HepG2 (cell line): ENCODE measurements at regions not wholly inside any gene's neighbourhood (a gene's known extent, or its start where the extent isn't known, plus 50 kb on each side); places are given as distances from the start of the nearest gene placed in this dataset.

Experiments used
- ATAC-seq: fragments of 200-7000 bp; cut with Tn5 transposase; 3 replicates; pipeline ENCODE4 v1.9.1; 2020; ENCODE audit warnings: mild to moderate bottlenecking, moderate library complexity
- BruUV-seq: library from RNA; stranded (reverse); fragments of 400-500 nt; replicated peaks from 2 replicates; lab custom pipeline; 2021; lab: Mats Ljungman, UMichigan
- CTCF ChIA-PET: fragments of 300-600 bp; formaldehyde crosslinking; extraction: SDS; loops from one replicate; lab custom pipeline; 2021; ENCODE audit warnings: low total read pairs, inconsistent platforms, low intra/inter-chr PET ratio; lab: Yijun Ruan, JAX
- POLR2A ChIA-PET: fragments of 350-600 bp; sonication (Branson Sonifier 250); formaldehyde crosslinking; loops from one replicate; lab custom pipeline; 2020; ENCODE audit warnings: antibody characterized with exemption, inconsistent platforms; lab: Yijun Ruan, JAX
- DNase-seq: peaks from one replicate; pipeline ENCODE4 v3.0.0-alpha.2; 2015; ENCODE audit warnings: low spot score
- FAIRE-seq: peaks from 3 replicates; lab custom pipeline; 2011; peaks lifted over from hg19 to GRCh38; lab: Jason Lieb, UNC
- H2AFZ ChIP-seq: one replicate; pipeline ENCODE4 v1.6.1; 2011; ENCODE audit warnings: low read length, inconsistent platforms
- H3K27ac ChIP-seq: fragments of 300-600 bp; 3 replicates; pipeline ENCODE4 v1.8.0; 2011; ENCODE audit warnings: mixed run types, mild to moderate bottlenecking, mixed read lengths, low read length, inconsistent platforms; ENCODE audit not compliant: insufficient read depth; ENCODE audit errors: extremely low read length
- H3K27me3 ChIP-seq, 2 experiments: fragments of 200-600 bp in 1 of 2; 2 replicates in 1 of 2; 3 replicates in 1 of 2; pipeline versions ENCODE4 v1.6.0 to v1.8.0; 2011; ENCODE audit warnings: low read length in 2 of 2, mild to moderate bottlenecking in 2 of 2, moderate library complexity in 2 of 2, inconsistent platforms in 1 of 2; ENCODE audit not compliant: insufficient read depth in 2 of 2, control insufficient read depth in 1 of 2
- H3K36me3 ChIP-seq, 2 experiments: fragments of 200-600 bp in 1 of 2; replicated peaks in 1 of 2; 2 replicates in 1 of 2; 3 replicates in 1 of 2; pipeline versions ENCODE4 v1.5.1 to v1.8.0; 2011; ENCODE audit warnings: low read length in 2 of 2, inconsistent platforms in 1 of 2; ENCODE audit not compliant: insufficient read depth in 2 of 2, control insufficient read depth in 1 of 2
- H3K4me1 ChIP-seq: 2 replicates; pipeline ENCODE4 v1.5.1; 2012; ENCODE audit warnings: low read length, inconsistent platforms; ENCODE audit not compliant: insufficient read depth
- H3K4me2 ChIP-seq: 2 replicates; pipeline ENCODE4 v1.6.0; 2011; ENCODE audit warnings: low read depth, low read length, inconsistent platforms
- H3K4me3 ChIP-seq, 3 experiments: fragments of 200-600 bp in 1 of 3; sonication (generic), shearing (Covaris generic) in 1 of 3; replicated peaks in 1 of 3; 2 replicates each; pipeline ENCODE4 v1.5.1; 2011 to 2016; ENCODE audit warnings: low read length in 3 of 3, inconsistent platforms in 2 of 3, low read depth in 2 of 3, mild to moderate bottlenecking in 2 of 3, control low read depth in 1 of 3, mixed read lengths in 1 of 3; ENCODE audit not compliant: insufficient read depth in 1 of 3
- H3K79me2 ChIP-seq: one replicate; pipeline ENCODE4 v1.6.1; 2011; ENCODE audit warnings: low read length, inconsistent platforms; ENCODE audit not compliant: insufficient read depth
- H3K9ac ChIP-seq: 2 replicates; pipeline ENCODE4 v1.6.0; 2011; ENCODE audit warnings: mild to moderate bottlenecking, low read depth, low read length, inconsistent platforms; ENCODE audit not compliant: insufficient read depth
- H3K9me3 ChIP-seq: 2 replicates; pipeline ENCODE4 v1.5.1; 2012; ENCODE audit warnings: mild to moderate bottlenecking, low read length
- H4K20me1 ChIP-seq: 2 replicates; pipeline ENCODE4 v1.6.0; 2011; ENCODE audit warnings: inconsistent platforms, mild to moderate bottlenecking, low read length, moderate library complexity; ENCODE audit not compliant: insufficient read depth
- CBX5 ChIP-seq: sonication (generic); formaldehyde crosslinking; IDR thresholded peaks from 2 replicates; pipeline ENCODE4 v1.4.0; 2020; ENCODE audit warnings: missing genetic modification reagents, borderline replicate concordance
- CEBPB ChIP-seq: IDR thresholded peaks from 2 replicates; pipeline ENCODE4 v1.6.1; 2011; ENCODE audit warnings: low read depth, low read length, improper control_type of control experiment, borderline replicate concordance
- HNRNPLL ChIP-seq: fragments of 200-400 bp; formaldehyde crosslinking; IDR thresholded peaks from 2 replicates; pipeline ENCODE4 v1.6.1; 2017; ENCODE audit warnings: mild to moderate bottlenecking, low read depth, low read length; ENCODE audit not compliant: poor library complexity, severe bottlenecking
- HNRNPUL1 ChIP-seq: fragments of 200-400 bp; formaldehyde crosslinking; IDR thresholded peaks from 2 replicates; pipeline ENCODE4 v1.6.1; 2017; ENCODE audit warnings: low read depth, mild to moderate bottlenecking, low read length, moderate library complexity
- MTF2 ChIP-seq: sonication (generic); formaldehyde crosslinking; IDR thresholded peaks from 2 replicates; pipeline ENCODE4 v1.5.0; 2020; ENCODE audit warnings: missing genetic modification reagents, borderline replicate concordance
- NR2F6 ChIP-seq, 2 experiments: IDR thresholded peaks; 2 replicates each; pipeline ENCODE4 v1.6.1; 2016; ENCODE audit warnings: antibody characterized with exemption in 1 of 2, mild to moderate bottlenecking in 1 of 2
- PRPF4 ChIP-seq: fragments of 200-400 bp; formaldehyde crosslinking; IDR thresholded peaks from 2 replicates; pipeline ENCODE4 v1.6.1; 2016; ENCODE audit warnings: low read length, low read depth; ENCODE audit not compliant: poor library complexity, severe bottlenecking
- TSC22D2 ChIP-seq: sonication (generic); formaldehyde crosslinking; IDR thresholded peaks from 2 replicates; pipeline ENCODE4 v1.5.1; 2020; ENCODE audit warnings: missing genetic modification reagents, mild to moderate bottlenecking, borderline replicate concordance
- ZNF136 ChIP-seq: sonication (generic); formaldehyde crosslinking; IDR thresholded peaks from 2 replicates; pipeline ENCODE4 v1.8.1; 2022; ENCODE audit warnings: low read depth, mild to moderate bottlenecking, moderate library complexity, missing genetic modification reagents
- ZNF512B ChIP-seq: sonication (generic); formaldehyde crosslinking; IDR thresholded peaks from 2 replicates; pipeline ENCODE4 v1.5.1; 2020; ENCODE audit warnings: missing genetic modification reagents, mild to moderate bottlenecking, borderline replicate concordance
- ZNF713 ChIP-seq: sonication (generic); formaldehyde crosslinking; IDR thresholded peaks from 2 replicates; pipeline ENCODE4 v1.4.0; 2020; ENCODE audit warnings: mild to moderate bottlenecking, missing genetic modification reagents
- WGBS: methylation state at CpG from one replicate; pipeline ENCODE4 v1.1.6; 2017; ENCODE audit warnings: low lambda C conversion rate; 5-methylcytosine and 5-hydroxymethylcytosine counted together
- in situ Hi-C: cut with HindIII; loops from 2 replicates; pipeline ENCODE4 v1.10.0; 2017; ENCODE audit warnings: low pct_unique_long_range_greater_than_20kb; ENCODE audit not compliant: extremely low pct_ligation_motif_present
- intact Hi-C: fragments of 100-400 bp; cut with micrococcal nuclease; formaldehyde crosslinking; loops from one replicate; pipeline ENCODE4 v1.10.0; 2022; ENCODE audit not compliant: unreplicated experiment
- TF ChIP-seq, protein P1 (sequence below): sonication (generic); formaldehyde crosslinking; IDR thresholded peaks from 2 replicates; pipeline ENCODE4 v1.9.0; 2021; ENCODE audit warnings: missing genetic modification reagents, borderline replicate concordance

- 12% methylated on average over 7 of the region's 7 CpGs for WGBS
- CTCF ChIA-PET = no interaction called here
- intact Hi-C loops (no loop called here), in situ Hi-C loops (no loop called here)
- Histone ChIP-seq H4K20me1 (no peaks in the 10 kb centered on the region), H3K36me3 (no peaks in the 10 kb centered on the region), H2AFZ (no peak overlapping the region), H3K4me3 (no peak overlapping the region), H3K79me2 (no peaks in the 10 kb centered on the region), H3K27me3 (no peaks in the 10 kb centered on the region), H3K4me2 (no peak overlapping the region), H3K27ac (no peak overlapping the region), H3K9me3 (peaks cover 68% of the 10 kb centered on the region), H3K4me1 (no peaks in the 10 kb centered on the region), H3K9ac (no peak overlapping the region)
- no peak for FAIRE-seq
- POLR2A ChIA-PET = no interaction called here
- ATAC-seq = no peak
- BruUV-seq = no TSS peak
- no peak for TF ChIP-seq MTF2 (CRISPR knock-in tag)
- no peak for TF ChIP-seq TSC22D2 (CRISPR knock-in tag)
- TF ChIP-seq ZNF136 (CRISPR knock-in tag) = no peak
- no peak for TF ChIP-seq PRPF4
- no peak for TF ChIP-seq CBX5
- TF ChIP-seq, all 625 proteins: peak for 0
- no peak for DNase-seq
These were observed 266.3 kb downstream of the TLR4 start for GRCh38 chr9:117970276-117971050.

DNA sequence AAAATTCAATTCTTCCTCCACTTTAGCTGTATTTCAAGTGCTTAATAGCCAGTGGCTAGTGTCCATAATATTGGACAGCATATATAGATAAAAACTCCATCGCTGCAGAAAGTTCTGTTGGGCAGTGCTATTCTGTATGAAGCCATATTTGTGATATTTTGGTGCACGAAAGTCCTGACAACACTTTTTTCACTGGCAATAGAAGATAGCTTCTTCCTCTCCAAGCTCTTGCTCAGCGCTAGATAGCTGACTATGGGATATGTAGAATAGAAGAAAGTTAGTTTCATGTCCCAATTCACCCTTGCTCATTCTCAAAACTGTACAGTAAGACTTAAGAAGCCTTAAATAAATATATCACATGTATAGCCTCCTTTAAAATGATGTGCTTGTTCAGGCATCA lies 269.9 kb downstream of the TLR4 start:
- Histone ChIP-seq H3K36me3 (no peaks in the 10 kb centered on the region), H3K4me3 (no peak overlapping the region), H3K4me2 (no peak overlapping the region), H2AFZ (no peak overlapping the region), H4K20me1 (no peaks in the 10 kb centered on the region), H3K27ac (no peak overlapping the region), H3K9me3 (peaks cover 51% of the 10 kb centered on the region), H3K9ac (no peak overlapping the region), H3K79me2 (no peaks in the 10 kb centered on the region), H3K27me3 (no peaks in the 10 kb centered on the region), H3K4me1 (no peaks in the 10 kb centered on the region)
- in situ Hi-C loops = no loop called here
- DNase-seq = no peak
- intact Hi-C loops = no loop called here
- no TSS peak for BruUV-seq
- no peak for FAIRE-seq
- ATAC-seq = no peak
- CTCF ChIA-PET = no interaction called here
- POLR2A ChIA-PET = no interaction called here
- WGBS = 5% methylated on average over 3 of the region's 3 CpGs
- TF ChIP-seq CEBPB = no peak
- TF ChIP-seq HNRNPLL = no peak
- TF ChIP-seq, protein P1, sequence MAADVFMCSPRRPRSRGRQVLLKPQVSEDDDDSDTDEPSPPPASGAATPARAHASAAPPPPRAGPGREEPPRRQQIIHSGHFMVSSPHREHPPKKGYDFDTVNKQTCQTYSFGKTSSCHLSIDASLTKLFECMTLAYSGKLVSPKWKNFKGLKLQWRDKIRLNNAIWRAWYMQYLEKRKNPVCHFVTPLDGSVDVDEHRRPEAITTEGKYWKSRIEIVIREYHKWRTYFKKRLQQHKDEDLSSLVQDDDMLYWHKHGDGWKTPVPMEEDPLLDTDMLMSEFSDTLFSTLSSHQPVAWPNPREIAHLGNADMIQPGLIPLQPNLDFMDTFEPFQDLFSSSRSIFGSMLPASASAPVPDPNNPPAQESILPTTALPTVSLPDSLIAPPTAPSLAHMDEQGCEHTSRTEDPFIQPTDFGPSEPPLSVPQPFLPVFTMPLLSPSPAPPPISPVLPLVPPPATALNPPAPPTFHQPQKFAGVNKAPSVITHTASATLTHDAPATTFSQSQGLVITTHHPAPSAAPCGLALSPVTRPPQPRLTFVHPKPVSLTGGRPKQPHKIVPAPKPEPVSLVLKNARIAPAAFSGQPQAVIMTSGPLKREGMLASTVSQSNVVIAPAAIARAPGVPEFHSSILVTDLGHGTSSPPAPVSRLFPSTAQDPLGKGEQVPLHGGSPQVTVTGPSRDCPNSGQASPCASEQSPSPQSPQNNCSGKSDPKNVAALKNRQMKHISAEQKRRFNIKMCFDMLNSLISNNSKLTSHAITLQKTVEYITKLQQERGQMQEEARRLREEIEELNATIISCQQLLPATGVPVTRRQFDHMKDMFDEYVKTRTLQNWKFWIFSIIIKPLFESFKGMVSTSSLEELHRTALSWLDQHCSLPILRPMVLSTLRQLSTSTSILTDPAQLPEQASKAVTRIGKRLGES (CRISPR knock-in tag) = no peak
- no peak for TF ChIP-seq HNRNPUL1
- TF ChIP-seq ZNF512B = no peak
- no peak for TF ChIP-seq ZNF713 (CRISPR knock-in tag)
- no peak for TF ChIP-seq NR2F6 (IDR thresholded peaks at IDR 0.05)
- no peak for TF ChIP-seq NR2F6 (CRISPR knock-in tag; IDR thresholded peaks at IDR 0.05)
